ENCODE measurements at regions not wholly inside any gene's neighbourhood (a gene's known extent, or its start where the extent isn't known, plus 50 kb on each side); places are given as distances from the start of the nearest gene placed in this dataset.

DNA sequence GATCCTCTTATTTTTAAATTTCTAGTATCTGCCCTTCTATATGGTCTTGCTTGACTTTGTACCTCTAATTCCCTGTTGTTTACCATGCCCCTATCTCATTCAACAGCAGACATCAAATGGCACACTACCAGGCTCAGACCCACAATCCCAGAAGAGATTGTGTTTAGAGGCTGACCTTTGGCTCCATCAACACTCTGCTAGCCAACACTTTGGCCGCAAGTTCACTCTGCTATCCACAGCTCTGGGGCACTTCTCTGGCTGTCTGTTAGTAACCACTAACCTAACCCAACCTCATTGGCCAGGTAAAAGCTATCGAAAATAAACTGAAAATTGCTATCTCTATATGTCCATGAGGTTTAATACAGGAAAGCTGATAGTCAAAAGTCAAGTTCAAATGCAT is 646.0 kb upstream of the CCDC54 start:
- H3K9ac ChIP-seq: no peak overlapping the region
- Mint-ChIP-seq H3K4me1 (peaks cover 29% of the 10 kb centered on the region), H3K9me3 (no peaks in the 10 kb centered on the region), H3K36me3 (no peaks in the 10 kb centered on the region), H3K27me3 (ENCODE audit: insufficient read depth, low read depth) (no peaks in the 10 kb centered on the region), H3K4me3 (no peak overlapping the region), H3K27ac (no peak overlapping the region)
- no peaks in the 10 kb centered on the region for H3F3A ChIP-seq (ENCODE audit: low read depth)
- H3K36me3 ChIP-seq: no peaks in the 10 kb centered on the region
- no peaks in the 10 kb centered on the region for H4K20me1 ChIP-seq (ENCODE audit: low read depth)
- TF ChIP-seq EZH2 (IDR thresholded peaks at IDR 0.05): no peak
- no peak for TF ChIP-seq EZH2phosphoT487 (IDR thresholded peaks at IDR 0.05)
- no peaks in the 10 kb centered on the region for H3K4me1 ChIP-seq
- no peaks in the 10 kb centered on the region for H3K9me3 ChIP-seq (ENCODE audit: low read depth)
- H3K27ac ChIP-seq: no peak overlapping the region
- no peak overlapping the region for H2AFZ ChIP-seq (replicated peaks)
- no peak overlapping the region for H3K4me3 ChIP-seq
- no peak overlapping the region for H3K4me2 ChIP-seq
- H3K79me2 ChIP-seq (ENCODE audit: low read depth): no peaks in the 10 kb centered on the region
- H3K27me3 ChIP-seq: no peaks in the 10 kb centered on the region
- DNase-seq (ENCODE audit: low spot score): no peak

GRCh38 chr3:106734712-106735111 is 642.5 kb upstream of the CCDC54 start:
- DNase-seq (ENCODE audit: low spot score): no peak
- H3F3A ChIP-seq (ENCODE audit: low read depth): no peaks in the 10 kb centered on the region
- no peak overlapping the region for H3K4me3 Mint-ChIP-seq
- H3K4me1 ChIP-seq: no peaks in the 10 kb centered on the region
- peaks cover 2% of the 10 kb centered on the region for H3K27me3 Mint-ChIP-seq (ENCODE audit: insufficient read depth, low read depth)
- H3K4me2 ChIP-seq: no peak overlapping the region
- no peak overlapping the region for H3K27ac Mint-ChIP-seq
- peaks cover 3% of the 10 kb centered on the region for H3K4me1 Mint-ChIP-seq
- no peaks in the 10 kb centered on the region for H3K36me3 ChIP-seq
- H3K9me3 ChIP-seq (ENCODE audit: low read depth): no peaks in the 10 kb centered on the region
- no peaks in the 10 kb centered on the region for H3K79me2 ChIP-seq (ENCODE audit: low read depth)
- TF ChIP-seq EZH2phosphoT487 (IDR thresholded peaks at IDR 0.05) (no peak), EZH2 (IDR thresholded peaks at IDR 0.05) (no peak)
- TF ChIP-seq, protein P1, sequence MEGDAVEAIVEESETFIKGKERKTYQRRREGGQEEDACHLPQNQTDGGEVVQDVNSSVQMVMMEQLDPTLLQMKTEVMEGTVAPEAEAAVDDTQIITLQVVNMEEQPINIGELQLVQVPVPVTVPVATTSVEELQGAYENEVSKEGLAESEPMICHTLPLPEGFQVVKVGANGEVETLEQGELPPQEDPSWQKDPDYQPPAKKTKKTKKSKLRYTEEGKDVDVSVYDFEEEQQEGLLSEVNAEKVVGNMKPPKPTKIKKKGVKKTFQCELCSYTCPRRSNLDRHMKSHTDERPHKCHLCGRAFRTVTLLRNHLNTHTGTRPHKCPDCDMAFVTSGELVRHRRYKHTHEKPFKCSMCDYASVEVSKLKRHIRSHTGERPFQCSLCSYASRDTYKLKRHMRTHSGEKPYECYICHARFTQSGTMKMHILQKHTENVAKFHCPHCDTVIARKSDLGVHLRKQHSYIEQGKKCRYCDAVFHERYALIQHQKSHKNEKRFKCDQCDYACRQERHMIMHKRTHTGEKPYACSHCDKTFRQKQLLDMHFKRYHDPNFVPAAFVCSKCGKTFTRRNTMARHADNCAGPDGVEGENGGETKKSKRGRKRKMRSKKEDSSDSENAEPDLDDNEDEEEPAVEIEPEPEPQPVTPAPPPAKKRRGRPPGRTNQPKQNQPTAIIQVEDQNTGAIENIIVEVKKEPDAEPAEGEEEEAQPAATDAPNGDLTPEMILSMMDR (IDR thresholded peaks at IDR 0.05): no peak
- no peak overlapping the region for H3K9ac ChIP-seq
- H3K4me3 ChIP-seq: no peak overlapping the region
- H3K27me3 ChIP-seq: no peaks in the 10 kb centered on the region
- no peaks in the 10 kb centered on the region for H4K20me1 ChIP-seq (ENCODE audit: low read depth)
- H3K9me3 Mint-ChIP-seq: no peaks in the 10 kb centered on the region
- no peaks in the 10 kb centered on the region for H3K36me3 Mint-ChIP-seq
- H2AFZ ChIP-seq (replicated peaks): no peak overlapping the region
- H3K27ac ChIP-seq: no peak overlapping the region

GRCh38 chr3:106737265-106737664 is 640.0 kb upstream of the CCDC54 start:
- Histone ChIP-seq H3K79me2 (ENCODE audit: low read depth) (no peaks in the 10 kb centered on the region), H4K20me1 (ENCODE audit: low read depth) (no peaks in the 10 kb centered on the region), H3K9me3 (ENCODE audit: low read depth) (no peaks in the 10 kb centered on the region), H3K27ac (no peak overlapping the region), H3F3A (ENCODE audit: low read depth) (no peaks in the 10 kb centered on the region), H2AFZ (replicated peaks) (no peak overlapping the region), H3K4me3 (no peak overlapping the region), H3K9ac (no peak overlapping the region), H3K27me3 (no peaks in the 10 kb centered on the region), H3K4me1 (no peaks in the 10 kb centered on the region), H3K36me3 (no peaks in the 10 kb centered on the region), H3K4me2 (no peak overlapping the region)
- Mint-ChIP-seq H3K27ac (no peak overlapping the region), H3K27me3 (ENCODE audit: insufficient read depth, low read depth) (peaks cover 2% of the 10 kb centered on the region), H3K36me3 (no peaks in the 10 kb centered on the region), H3K4me1 (peaks cover 7% of the 10 kb centered on the region), H3K9me3 (no peaks in the 10 kb centered on the region), H3K4me3 (no peak overlapping the region)
- no peak for TF ChIP-seq EZH2phosphoT487 (IDR thresholded peaks at IDR 0.05)
- TF ChIP-seq, protein P1 (IDR thresholded peaks at IDR 0.05): no peak
- no peak for TF ChIP-seq EZH2 (IDR thresholded peaks at IDR 0.05)
- no peak for DNase-seq (ENCODE audit: low spot score)

DNA sequence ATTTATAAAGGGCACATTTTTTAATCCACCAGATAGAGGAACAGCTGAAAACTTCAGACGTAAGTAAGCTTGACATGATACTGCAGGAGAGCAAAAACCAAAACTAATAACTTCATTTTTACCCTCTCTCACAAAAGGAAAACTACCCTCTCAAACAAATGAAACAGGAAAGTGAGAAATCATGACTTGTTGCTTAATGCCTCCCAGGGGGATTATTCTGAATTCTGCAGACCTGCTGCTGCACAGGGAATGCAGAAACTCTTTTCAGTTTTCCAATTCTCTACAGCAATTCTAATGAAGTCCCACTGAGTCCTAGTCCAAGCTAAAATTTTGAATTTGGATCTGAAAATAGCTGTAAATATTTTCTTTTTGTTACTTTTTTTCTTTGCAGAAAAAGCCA is 637.1 kb upstream of the CCDC54 start:
- Histone ChIP-seq H3K4me3 (no peak overlapping the region), H3K27me3 (no peaks in the 10 kb centered on the region), H2AFZ (replicated peaks) (no peak overlapping the region), H3K4me1 (no peaks in the 10 kb centered on the region), H3K4me2 (no peak overlapping the region), H4K20me1 (ENCODE audit: low read depth) (no peaks in the 10 kb centered on the region), H3K9me3 (ENCODE audit: low read depth) (no peaks in the 10 kb centered on the region), H3K9ac (no peak overlapping the region), H3K27ac (no peak overlapping the region), H3F3A (ENCODE audit: low read depth) (no peaks in the 10 kb centered on the region), H3K36me3 (no peaks in the 10 kb centered on the region), H3K79me2 (ENCODE audit: low read depth) (no peaks in the 10 kb centered on the region)
- Mint-ChIP-seq H3K36me3 (no peaks in the 10 kb centered on the region), H3K4me1 (peaks cover 7% of the 10 kb centered on the region), H3K9me3 (no peaks in the 10 kb centered on the region), H3K4me3 (no peak overlapping the region), H3K27me3 (ENCODE audit: insufficient read depth, low read depth) (peaks cover 2% of the 10 kb centered on the region), H3K27ac (no peak overlapping the region)
- TF ChIP-seq EZH2 (IDR thresholded peaks at IDR 0.05): no peak
- DNase-seq (ENCODE audit: low spot score): no peak

Measured in neural progenitor cell (in vitro differentiated cells).